ENCODE measurements at regions not wholly inside any gene's neighbourhood (a gene's known extent, or its start where the extent isn't known, plus 50 kb on each side); places are given as distances from the start of the nearest gene placed in this dataset.

DNA sequence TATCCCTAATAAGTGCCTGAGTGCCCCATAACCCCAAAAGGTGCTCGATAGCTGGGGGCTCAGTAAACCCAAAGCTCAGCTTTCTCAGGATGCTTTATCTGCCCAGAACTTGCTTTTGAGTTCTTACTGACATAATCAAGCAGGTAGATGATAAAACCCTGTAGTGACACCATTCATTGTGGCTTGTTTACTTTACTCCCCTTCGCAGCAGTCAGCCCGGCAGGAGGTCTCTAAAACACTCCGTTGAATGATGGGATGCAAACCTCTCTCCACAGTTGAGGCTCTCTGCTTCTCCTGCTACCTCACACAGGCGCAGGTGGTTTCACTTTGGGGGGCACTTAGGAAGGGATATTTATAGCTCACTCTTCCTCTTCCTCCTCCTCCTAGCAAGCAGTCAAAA lies 349.4 kb downstream of the HLX start:
- DNase-seq (ENCODE audit: low read depth): no peak
- H3K4me3 ChIP-seq (ENCODE audit: low read length): no peak overlapping the region
- TF ChIP-seq, protein P1, sequence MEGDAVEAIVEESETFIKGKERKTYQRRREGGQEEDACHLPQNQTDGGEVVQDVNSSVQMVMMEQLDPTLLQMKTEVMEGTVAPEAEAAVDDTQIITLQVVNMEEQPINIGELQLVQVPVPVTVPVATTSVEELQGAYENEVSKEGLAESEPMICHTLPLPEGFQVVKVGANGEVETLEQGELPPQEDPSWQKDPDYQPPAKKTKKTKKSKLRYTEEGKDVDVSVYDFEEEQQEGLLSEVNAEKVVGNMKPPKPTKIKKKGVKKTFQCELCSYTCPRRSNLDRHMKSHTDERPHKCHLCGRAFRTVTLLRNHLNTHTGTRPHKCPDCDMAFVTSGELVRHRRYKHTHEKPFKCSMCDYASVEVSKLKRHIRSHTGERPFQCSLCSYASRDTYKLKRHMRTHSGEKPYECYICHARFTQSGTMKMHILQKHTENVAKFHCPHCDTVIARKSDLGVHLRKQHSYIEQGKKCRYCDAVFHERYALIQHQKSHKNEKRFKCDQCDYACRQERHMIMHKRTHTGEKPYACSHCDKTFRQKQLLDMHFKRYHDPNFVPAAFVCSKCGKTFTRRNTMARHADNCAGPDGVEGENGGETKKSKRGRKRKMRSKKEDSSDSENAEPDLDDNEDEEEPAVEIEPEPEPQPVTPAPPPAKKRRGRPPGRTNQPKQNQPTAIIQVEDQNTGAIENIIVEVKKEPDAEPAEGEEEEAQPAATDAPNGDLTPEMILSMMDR (conservative IDR thresholded peaks at IDR 0.05; ENCODE audit: low read length): no peak

DNA sequence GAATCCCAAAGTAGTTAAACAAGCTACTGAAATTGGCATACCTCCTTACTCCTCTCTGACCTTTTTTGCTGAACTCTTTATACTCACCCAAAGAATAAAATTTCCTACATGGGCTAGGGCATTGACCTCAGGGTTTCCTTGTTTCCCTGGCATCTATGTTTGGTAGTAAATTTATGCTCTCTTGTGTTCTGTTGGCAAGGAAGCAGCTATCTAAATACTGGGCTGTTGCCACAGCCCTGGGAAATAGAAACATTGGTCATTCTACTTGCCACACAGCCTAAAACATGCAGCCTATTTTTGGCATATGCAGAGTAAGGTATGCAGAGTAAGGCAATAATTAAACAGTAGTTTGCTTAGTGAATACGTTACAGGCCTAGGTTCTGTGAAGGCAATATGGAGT lies 351.4 kb downstream of the HLX start:
- DNase-seq (ENCODE audit: low read depth): peak; percentile 65
- H3K4me3 ChIP-seq (ENCODE audit: low read length): no peak overlapping the region
- TF ChIP-seq, protein P1 (conservative IDR thresholded peaks at IDR 0.05; ENCODE audit: low read length): no peak

DNA sequence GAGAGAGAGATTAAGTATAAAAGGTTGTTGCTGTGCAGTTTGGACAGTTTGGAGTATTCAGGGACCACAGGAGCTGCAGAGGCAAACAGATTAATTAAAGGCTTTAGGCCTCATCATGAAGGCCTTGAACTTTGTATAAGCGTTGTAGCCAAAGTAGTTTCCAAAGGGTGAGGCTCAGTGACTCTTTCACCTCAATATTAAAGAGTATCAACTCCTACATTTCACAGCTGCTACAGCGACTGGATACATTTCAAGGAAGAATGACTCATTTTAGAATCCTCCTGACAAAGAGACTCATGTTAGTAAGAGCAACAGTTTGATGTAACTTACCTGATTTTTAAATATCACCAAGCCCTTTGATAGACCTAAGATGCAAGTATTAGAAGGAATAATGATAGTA lies 355.5 kb downstream of the HLX start:
- DNase-seq (ENCODE audit: low read depth): no peak
- TF ChIP-seq, protein P1 (conservative IDR thresholded peaks at IDR 0.05; ENCODE audit: low read length): no peak
- no peak overlapping the region for H3K4me3 ChIP-seq (ENCODE audit: low read length)

DNA sequence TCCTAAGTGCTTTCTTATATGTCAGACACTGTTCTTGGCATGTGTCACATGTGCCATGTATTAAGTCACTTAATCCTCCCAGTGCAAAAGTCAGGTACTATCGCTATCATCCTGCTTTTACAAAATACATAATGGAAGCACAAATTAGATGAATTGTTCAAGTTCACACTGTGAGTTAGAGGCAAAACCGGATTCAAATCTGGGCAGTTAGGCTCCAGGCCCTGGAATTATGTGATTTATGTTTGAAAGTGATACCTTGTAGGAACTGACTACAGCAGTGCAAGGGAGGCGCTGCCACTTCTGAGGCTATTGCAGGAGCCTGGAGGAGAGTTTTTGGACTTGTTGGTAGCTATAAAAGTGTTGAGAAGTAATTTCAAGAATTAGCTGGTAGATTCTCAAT lies 358.3 kb downstream of the HLX start:
- TF ChIP-seq, protein P1 (conservative IDR thresholded peaks at IDR 0.05; ENCODE audit: low read length): no peak

DNA sequence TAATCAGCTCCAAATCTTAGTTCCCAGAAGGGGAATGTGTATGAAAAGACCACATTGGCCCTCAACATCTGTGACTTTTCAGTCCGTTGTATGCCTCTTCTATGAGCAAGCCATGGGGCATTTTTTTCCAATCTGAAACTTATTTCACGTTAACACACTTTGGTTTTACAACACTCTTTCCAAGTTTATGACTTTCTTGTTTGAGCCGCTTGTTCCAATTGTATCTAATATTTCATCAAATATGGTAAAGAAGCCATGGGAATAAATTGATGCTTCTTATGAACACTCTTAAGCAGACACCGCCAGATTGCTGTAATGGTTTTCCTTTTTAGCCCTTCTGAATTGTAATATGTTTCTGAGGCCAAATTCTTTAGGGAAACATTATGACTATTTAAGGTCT lies 359.9 kb downstream of the HLX start:
- H3K4me3 ChIP-seq (ENCODE audit: low read length): no peak overlapping the region
- DNase-seq (ENCODE audit: low read depth): no peak
- TF ChIP-seq, protein P1 (conservative IDR thresholded peaks at IDR 0.05; ENCODE audit: low read length): no peak

More for the DNA sequence above, 358.3 kb downstream of the HLX start:
- no peak for DNase-seq (ENCODE audit: low read depth)
- no peak overlapping the region for H3K4me3 ChIP-seq (ENCODE audit: low read length)

DNA sequence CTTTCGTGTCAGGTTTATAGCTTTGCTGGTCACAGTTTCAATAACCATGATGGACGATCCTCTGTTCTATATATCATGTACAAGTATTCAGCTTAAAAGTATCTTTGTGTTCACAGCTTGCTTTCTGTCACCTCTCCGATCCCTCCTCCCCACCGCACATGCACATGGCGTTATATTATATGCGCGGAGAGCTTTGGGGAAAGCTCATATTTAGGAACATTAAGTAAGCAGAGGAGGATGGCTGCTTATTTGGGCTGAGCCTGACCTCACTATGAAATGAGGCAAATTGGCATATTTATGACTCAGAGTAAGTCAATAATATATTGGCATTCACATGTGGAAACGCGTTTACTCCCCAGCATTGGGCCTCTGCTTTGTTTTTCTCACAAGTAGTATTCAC lies 360.5 kb downstream of the HLX start:
- no peak overlapping the region for H3K4me3 ChIP-seq (ENCODE audit: low read length)
- TF ChIP-seq, protein P1 (conservative IDR thresholded peaks at IDR 0.05; ENCODE audit: low read length): no peak
- DNase-seq (ENCODE audit: low read depth): no peak

DNA sequence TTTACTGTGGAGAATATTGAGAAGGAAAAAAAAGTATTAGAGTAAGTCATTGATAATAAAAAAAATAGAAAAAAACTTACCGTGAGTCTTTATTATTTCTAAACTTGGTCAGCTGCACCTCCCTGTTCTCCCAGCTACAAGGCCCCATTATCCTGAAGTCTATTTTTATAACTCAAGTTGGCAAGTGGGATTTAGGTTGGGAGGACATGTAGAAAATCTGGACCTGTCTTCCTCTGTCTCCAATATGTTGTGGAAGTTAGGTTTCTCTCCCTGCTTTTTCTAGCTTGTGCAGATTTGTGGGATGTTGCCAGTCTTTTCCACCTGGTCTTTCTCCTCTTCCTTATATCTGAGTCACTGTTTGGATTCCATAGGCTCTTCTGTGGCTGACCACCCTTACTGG lies 361.4 kb downstream of the HLX start:
- TF ChIP-seq, protein P1 (conservative IDR thresholded peaks at IDR 0.05; ENCODE audit: low read length): no peak
- DNase-seq (ENCODE audit: low read depth): no peak
- no peak overlapping the region for H3K4me3 ChIP-seq (ENCODE audit: low read length)

Measured in AG10803 (cell line).